Panc1 (cell line): ENCODE measurements at regions not wholly inside any gene's neighbourhood (a gene's known extent, or its start where the extent isn't known, plus 50 kb on each side); places are given as distances from the start of the nearest gene placed in this dataset.

Source experiments
- ATAC-seq: fragments of 200-7000 bp; cut with Tn5 transposase; 2 replicates; pipeline ENCODE4 v1.9.1; 2020; ENCODE audit warnings: mild to moderate bottlenecking, moderate library complexity
- BruUV-seq: library from RNA; stranded (reverse); fragments of 400-500 nt; replicated peaks from 2 replicates; lab custom pipeline; 2021; lab: Mats Ljungman, UMichigan
- CTCF ChIA-PET: fragments of 300-600 bp; sonication (Branson Sonifier 250); formaldehyde crosslinking; loops from one replicate; lab custom pipeline; 2022; ENCODE audit warnings: antibody characterized with exemption; lab: Charles Lee
- POLR2A ChIA-PET: fragments of 300-600 bp; sonication (Branson Sonifier 250); formaldehyde crosslinking; loops from one replicate; lab custom pipeline; 2022; ENCODE audit warnings: antibody characterized with exemption; lab: Charles Lee
- DNase-seq: peaks from one replicate; pipeline ENCODE4 v3.0.0-alpha.2; 2010; ENCODE audit warnings: low read depth, low spot score
- H3K27ac ChIP-seq: 2 replicates; pipeline ENCODE4 v1.5.1; 2011; ENCODE audit warnings: mild to moderate bottlenecking, low read length, inconsistent platforms
- H3K27me3 ChIP-seq: fragments of 200-500 bp; sonication (Bioruptor generic); 2 replicates; pipeline ENCODE4 v1.6.0; 2014; ENCODE audit warnings: low read length, inconsistent platforms; ENCODE audit not compliant: control insufficient read depth, insufficient read depth
- H3K36me3 ChIP-seq: fragments of 200-500 bp; sonication (Bioruptor generic); 2 replicates; pipeline ENCODE4 v1.5.1; 2014; ENCODE audit warnings: inconsistent platforms, mild to moderate bottlenecking, low read length, moderate library complexity; ENCODE audit not compliant: control insufficient read depth, insufficient read depth
- H3K4me1 ChIP-seq: 2 replicates; pipeline ENCODE4 v1.5.1; 2011; ENCODE audit warnings: inconsistent platforms, mild to moderate bottlenecking, low read length, moderate library complexity; ENCODE audit not compliant: control insufficient read depth, insufficient read depth
- H3K4me3 ChIP-seq, 2 experiments: 2 replicates each; pipeline ENCODE4 v1.5.1; 2011 to 2012; ENCODE audit warnings: low read depth in 2 of 2, low read length in 2 of 2, mild to moderate bottlenecking in 2 of 2, inconsistent platforms in 1 of 2, moderate library complexity in 1 of 2
- H3K9me3 ChIP-seq: fragments of 200-500 bp; sonication (Bioruptor generic); 2 replicates; pipeline ENCODE4 v1.5.1; 2014; ENCODE audit warnings: low read depth, mild to moderate bottlenecking, inconsistent platforms, low read length, moderate library complexity; ENCODE audit not compliant: control insufficient read depth, insufficient read depth
- CTCF ChIP-seq: fragments of 450-650 bp; IDR thresholded peaks from 2 replicates; pipeline ENCODE4 v1.5.1; 2017; ENCODE audit warnings: mild to moderate bottlenecking
- POLR2AphosphoS5 ChIP-seq: IDR thresholded peaks from 2 replicates; pipeline ENCODE4 v1.6.1; 2012; ENCODE audit warnings: mild to moderate bottlenecking, low read depth, low read length, moderate library complexity
- REST ChIP-seq, 2 experiments: IDR thresholded peaks; 2 replicates each; pipeline ENCODE4 v1.6.1; 2011 to 2012; ENCODE audit warnings: low read depth in 2 of 2, control low read depth in 1 of 2, low read length in 1 of 2, mild to moderate bottlenecking in 1 of 2, moderate library complexity in 1 of 2; ENCODE audit not compliant: insufficient read depth in 1 of 2
- SIN3A ChIP-seq: IDR thresholded peaks from 2 replicates; pipeline ENCODE4 v1.6.1; 2012; ENCODE audit warnings: low read depth, mild to moderate bottlenecking, low read length, moderate library complexity, borderline replicate concordance; ENCODE audit not compliant: insufficient read depth
- TCF7L2 ChIP-seq: IDR thresholded peaks from 2 replicates; pipeline ENCODE4 v1.6.1; 2011; ENCODE audit warnings: mild to moderate bottlenecking, low read depth, low read length, inconsistent platforms
- in situ Hi-C: cut with HindIII; loops from 2 replicates; pipeline ENCODE4 v1.10.0; 2016; ENCODE audit warnings: low sequenced_read_pairs, low pct_unique_long_range_greater_than_20kb
- intact Hi-C: fragments of 100-400 bp; cut with micrococcal nuclease; formaldehyde crosslinking; loops from one replicate; pipeline ENCODE4 v1.10.0; 2022; ENCODE audit not compliant: unreplicated experiment

- TF ChIP-seq TCF7L2 (no peak), REST (IDR thresholded peaks at IDR 0.05; ENCODE audit: insufficient read depth in 1 of 2, low read depth in 2 of 2, low read length in 1 of 2) (no peak), SIN3A (no peak), POLR2AphosphoS5 (no peak), CTCF (no peak)
- intact Hi-C loops (no loop called here), in situ Hi-C loops (no loop called here)
- H3K27ac ChIP-seq: no peak overlapping the region
- no peaks in the 10 kb centered on the region for H3K4me1 ChIP-seq
- DNase-seq (no peak), ATAC-seq (no peak)
- no peaks in the 10 kb centered on the region for H3K9me3 ChIP-seq
- H3K36me3 ChIP-seq: no peaks in the 10 kb centered on the region
- H3K27me3 ChIP-seq: no peaks in the 10 kb centered on the region
- CTCF ChIA-PET: no interaction called here
- POLR2A ChIA-PET: no interaction called here
- H3K4me3 ChIP-seq: no peak overlapping the region
- BruUV-seq: no TSS peak
Measured at GRCh38 chr2:155692106-155692505, 640.4 kb downstream of the NR4A2 start.

GRCh38 chr2:155690785-155691184, 641.7 kb downstream of the NR4A2 start:
- in situ Hi-C loops: no loop called here

More at GRCh38 chr2:155690785-155691184, 641.7 kb downstream of the NR4A2 start:
- Histone ChIP-seq H3K36me3 (no peaks in the 10 kb centered on the region), H3K4me1 (no peaks in the 10 kb centered on the region), H3K4me3 (no peak overlapping the region), H3K27me3 (no peaks in the 10 kb centered on the region), H3K27ac (no peak overlapping the region), H3K9me3 (no peaks in the 10 kb centered on the region)
- ATAC-seq (no peak), DNase-seq (no peak)
- TF ChIP-seq TCF7L2 (no peak), CTCF (no peak), SIN3A (no peak), REST (IDR thresholded peaks at IDR 0.05; ENCODE audit: insufficient read depth in 1 of 2, low read depth in 2 of 2, low read length in 1 of 2) (no peak), POLR2AphosphoS5 (no peak)
- ChIA-PET CTCF (no interaction called here), POLR2A (no interaction called here)
- intact Hi-C loops: no loop called here
- BruUV-seq: no TSS peak
